ENCODE measurements at regions not wholly inside any gene's neighbourhood (a gene's known extent, or its start where the extent isn't known, plus 50 kb on each side); places are given as distances from the start of the nearest gene placed in this dataset.

- no peak for DNase-seq (ENCODE audit: low spot score)
Measured at GRCh38 chr7:51518646-51519045, 202.0 kb upstream of the COBL start.

- no peak for DNase-seq (ENCODE audit: low spot score)
Measured at GRCh38 chr7:51517187-51517586, 200.6 kb upstream of the COBL start.

- no peak for DNase-seq (ENCODE audit: low spot score)
Measured at GRCh38 chr7:51501620-51502019, 185.0 kb upstream of the COBL start.

- no peak for DNase-seq (ENCODE audit: low spot score)
Measured at GRCh38 chr7:51482976-51483375, 166.4 kb upstream of the COBL start.

GRCh38 chr7:51481421-51481820, 164.8 kb upstream of the COBL start:
- no peak for DNase-seq (ENCODE audit: low spot score)

- DNase-seq (ENCODE audit: low spot score), result no peak
Measured at GRCh38 chr7:51477819-51478218, 161.2 kb upstream of the COBL start.

- no peak for DNase-seq (ENCODE audit: low spot score)
Measured at GRCh38 chr7:51477323-51477722, 160.7 kb upstream of the COBL start.

- no peak for DNase-seq (ENCODE audit: low spot score)
Measured at GRCh38 chr7:51476026-51476425, 159.4 kb upstream of the COBL start.

GRCh38 chr7:51472873-51473272, 156.3 kb upstream of the COBL start:
- no peak for DNase-seq (ENCODE audit: low spot score)

- no peak for DNase-seq (ENCODE audit: low spot score)
Measured at GRCh38 chr7:51471981-51472296, 155.3 kb upstream of the COBL start.

GRCh38 chr7:51471210-51471980, 154.8 kb upstream of the COBL start:
- DNase-seq (ENCODE audit: low spot score), result no peak

- DNase-seq (ENCODE audit: low spot score), result no peak
Measured at GRCh38 chr7:51467384-51468017, 150.9 kb upstream of the COBL start.

GRCh38 chr7:51459809-51460208, 143.2 kb upstream of the COBL start:
- DNase-seq (ENCODE audit: low spot score), result no peak

- no peak for DNase-seq (ENCODE audit: low spot score)
Measured at GRCh38 chr7:51458693-51459092, 142.1 kb upstream of the COBL start.

- DNase-seq (ENCODE audit: low spot score), result no peak
Measured at GRCh38 chr7:51457079-51457478, 140.5 kb upstream of the COBL start.

- DNase-seq (ENCODE audit: low spot score), result no peak
Measured at GRCh38 chr7:51456431-51457060, 139.9 kb upstream of the COBL start.

GRCh38 chr7:51455948-51456347, 139.3 kb upstream of the COBL start:
- DNase-seq (ENCODE audit: low spot score), result no peak

GRCh38 chr7:51455513-51455912, 138.9 kb upstream of the COBL start:
- DNase-seq (ENCODE audit: low spot score), result no peak

- DNase-seq (ENCODE audit: low spot score), result no peak
Measured at GRCh38 chr7:51455086-51455485, 138.5 kb upstream of the COBL start.

- no peak for DNase-seq (ENCODE audit: low spot score)
Measured at GRCh38 chr7:51452694-51453093, 136.1 kb upstream of the COBL start.

- no peak for DNase-seq (ENCODE audit: low spot score)
Measured at GRCh38 chr7:51451751-51452476, 135.3 kb upstream of the COBL start.

- DNase-seq (ENCODE audit: low spot score), result no peak
Measured at GRCh38 chr7:51450541-51450940, 133.9 kb upstream of the COBL start.

- DNase-seq (ENCODE audit: low spot score), result no peak
Measured at GRCh38 chr7:51446785-51447184, 130.2 kb upstream of the COBL start.
